Tibial artery (tissue), 4 donors: ENCODE measurements at regions not wholly inside any gene's neighbourhood (a gene's known extent, or its start where the extent isn't known, plus 50 kb on each side); places are given as distances from the start of the nearest gene placed in this dataset.

Experiments used
- DNase-seq, 2 donors: peaks; one replicate each; pipeline ENCODE4 v3.0.0-alpha.2; 2019
- H3K27ac ChIP-seq, 2 donors: fragments of 200-600 bp; sonication (generic) in 1 of 2; 1 replicate in 1 of 2; 2 replicates in 1 of 2; pipeline ENCODE4 v1.5.1; 2018 to 2019; ENCODE audit warnings: mild to moderate bottlenecking in 1 of 2
- H3K27me3 ChIP-seq, 2 donors: fragments of 200-600 bp; sonication (generic) in 1 of 2; one replicate each; pipeline versions ENCODE4 v1.5.1 to v1.6.0; 2016 to 2019
- H3K36me3 ChIP-seq, 3 donors: fragments of 200-600 bp; sonication (generic) in 2 of 3; one replicate each; pipeline ENCODE4 v1.5.1; 2016 to 2019; ENCODE audit warnings: mild to moderate bottlenecking in 2 of 3
- H3K4me1 ChIP-seq, 4 donors: fragments of 200-600 bp; sonication (generic) in 2 of 4; 1 replicate in 3 of 4; 2 replicates in 1 of 4; pipeline ENCODE4 v1.5.1; 2016 to 2019
- H3K4me3 ChIP-seq, 2 donors: fragments of 200-600 bp; sonication (generic) in 1 of 2; 1 replicate in 1 of 2; 2 replicates in 1 of 2; pipeline ENCODE4 v1.5.1; 2018 to 2019; ENCODE audit warnings: mild to moderate bottlenecking in 2 of 2
- H3K9me3 ChIP-seq, 3 donors: fragments of 200-600 bp; sonication (generic) in 1 of 3; one replicate each; pipeline ENCODE4 v1.5.1; 2016 to 2019
- CTCF ChIP-seq, 2 experiments: fragments of 200-600 bp in 1 of 2; fragments of 450-650 bp in 1 of 2; IDR thresholded peaks; one replicate each; pipeline ENCODE4 v1.5.1; 2017 to 2019; ENCODE audit warnings: antibody characterized with exemption in 2 of 2, mild to moderate bottlenecking in 1 of 2, moderate library complexity in 1 of 2
- intact Hi-C: fragments of 100-400 bp; cut with DNase I; formaldehyde crosslinking; loops from one replicate; pipeline ENCODE4 v1.15.0; 2023; ENCODE audit warnings: low total_unique reads

- intact Hi-C loops = no loop called here
- no peak for DNase-seq
These were observed 74.6 kb upstream of the BNC1 start for GRCh38 chr15:83358972-83359564.

GRCh38 chr15:83362706-83363105 lies 78.2 kb upstream of the BNC1 start:
- H3K27me3 ChIP-seq = peaks cover 0 to 46% of the 10 kb centered on the region in 2 donors
- TF ChIP-seq CTCF (IDR thresholded peaks at IDR 0.05) = no peak
- H3K4me1 ChIP-seq = peaks cover 0 to 10% (median 8%) of the 10 kb centered on the region in 4 donors
- no peak overlapping the region for H3K4me3 ChIP-seq
- intact Hi-C loops = no loop called here
- DNase-seq = no peak
- H3K36me3 ChIP-seq = no peaks in the 10 kb centered on the region
- no peak overlapping the region for H3K27ac ChIP-seq
- H3K9me3 ChIP-seq = no peaks in the 10 kb centered on the region

More at GRCh38 chr15:83358972-83359564, 74.6 kb upstream of the BNC1 start:
- Histone ChIP-seq H3K4me3 (no peak overlapping the region), H3K9me3 (peaks cover 0 to 3% (median 0%) of the 10 kb centered on the region in 3 donors), H3K27ac (no peak overlapping the region), H3K4me1 (no peaks in the 10 kb centered on the region), H3K27me3 (peaks cover 0 to 38% of the 10 kb centered on the region in 2 donors), H3K36me3 (no peaks in the 10 kb centered on the region)
- TF ChIP-seq CTCF (IDR thresholded peaks at IDR 0.05) = no peak

GRCh38 chr15:83364501-83364900 lies 80.0 kb upstream of the BNC1 start:
- Histone ChIP-seq H3K9me3 (no peaks in the 10 kb centered on the region), H3K4me3 (no peak overlapping the region), H3K27me3 (peaks cover 0 to 30% of the 10 kb centered on the region in 2 donors), H3K4me1 (peaks cover 0 to 10% (median 8%) of the 10 kb centered on the region in 4 donors), H3K27ac (no peak overlapping the region), H3K36me3 (no peaks in the 10 kb centered on the region)
- TF ChIP-seq CTCF (IDR thresholded peaks at IDR 0.05) = no peak
- no peak for DNase-seq
- intact Hi-C loops = no loop called here

- Histone ChIP-seq H3K4me3 (peak overlapping the region; percentile 10 to 38), H3K36me3 (no peaks in the 10 kb centered on the region), H3K4me1 (peaks cover 0 to 10% (median 8%) of the 10 kb centered on the region in 4 donors), H3K27me3 (peaks cover 0 to 28% of the 10 kb centered on the region in 2 donors), H3K9me3 (no peaks in the 10 kb centered on the region), H3K27ac (no peak overlapping the region)
- DNase-seq = peak in 1 of 2 donors; percentile 35
- intact Hi-C loops = no loop called here
- no peak for TF ChIP-seq CTCF (IDR thresholded peaks at IDR 0.05)
These were observed 81.0 kb upstream of the BNC1 start for GRCh38 chr15:83365370-83365938.

- intact Hi-C loops = no loop called here
- Histone ChIP-seq H3K27me3 (peaks cover 0 to 51% of the 10 kb centered on the region in 2 donors), H3K4me1 (no peaks in the 10 kb centered on the region), H3K36me3 (no peaks in the 10 kb centered on the region), H3K9me3 (no peaks in the 10 kb centered on the region), H3K27ac (no peak overlapping the region), H3K4me3 (no peak overlapping the region)
- DNase-seq = no peak
- TF ChIP-seq CTCF (IDR thresholded peaks at IDR 0.05) = no peak
These were observed 74.7 kb upstream of the SH3GL3 start for GRCh38 chr15:83372434-83372891.
